NCI-H2227 (cell line): ENCODE measurements at regions not wholly inside any gene's neighbourhood (a gene's known extent, or its start where the extent isn't known, plus 50 kb on each side); places are given as distances from the start of the nearest gene placed in this dataset.

Experiments used
- DNase-seq: peaks from one replicate; lab custom pipeline; 2025; ENCODE audit not compliant: unreplicated experiment; lab: John Stamatoyannopoulos, UW

DNA sequence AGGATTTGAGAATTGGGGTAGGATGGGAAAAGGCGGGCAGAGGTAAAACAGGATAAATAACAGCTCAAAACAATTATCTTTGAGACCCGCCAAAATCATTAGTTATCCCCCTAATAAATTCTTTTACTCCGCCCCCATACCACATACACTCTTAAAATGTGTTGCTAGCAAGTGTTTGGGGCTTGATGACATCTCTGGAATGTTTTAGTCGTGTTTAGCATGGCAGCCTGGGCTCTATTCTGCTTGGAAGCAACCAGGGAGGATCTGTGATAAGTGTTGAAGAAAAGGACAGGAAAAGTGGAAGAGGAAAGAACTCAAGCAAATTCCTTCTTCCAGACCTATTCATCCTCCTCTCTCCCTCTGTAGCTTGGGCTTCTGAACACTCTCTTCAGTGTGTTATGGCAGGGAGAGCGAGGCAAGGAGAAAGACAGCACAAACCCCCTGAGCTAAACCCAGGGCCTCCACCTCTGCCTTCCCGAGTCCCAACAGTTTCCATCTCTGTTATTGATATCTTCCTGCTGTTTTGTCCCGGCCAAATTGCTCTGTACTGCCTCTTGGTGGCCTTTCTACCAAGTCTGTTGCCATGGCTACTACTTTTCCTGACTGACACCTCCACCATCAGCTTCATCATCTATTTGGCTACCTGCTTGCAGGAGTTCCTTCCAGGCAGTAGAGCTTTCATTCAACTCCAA is 135.8 kb downstream of the RPL22L1 start:
- no peak for DNase-seq

DNA sequence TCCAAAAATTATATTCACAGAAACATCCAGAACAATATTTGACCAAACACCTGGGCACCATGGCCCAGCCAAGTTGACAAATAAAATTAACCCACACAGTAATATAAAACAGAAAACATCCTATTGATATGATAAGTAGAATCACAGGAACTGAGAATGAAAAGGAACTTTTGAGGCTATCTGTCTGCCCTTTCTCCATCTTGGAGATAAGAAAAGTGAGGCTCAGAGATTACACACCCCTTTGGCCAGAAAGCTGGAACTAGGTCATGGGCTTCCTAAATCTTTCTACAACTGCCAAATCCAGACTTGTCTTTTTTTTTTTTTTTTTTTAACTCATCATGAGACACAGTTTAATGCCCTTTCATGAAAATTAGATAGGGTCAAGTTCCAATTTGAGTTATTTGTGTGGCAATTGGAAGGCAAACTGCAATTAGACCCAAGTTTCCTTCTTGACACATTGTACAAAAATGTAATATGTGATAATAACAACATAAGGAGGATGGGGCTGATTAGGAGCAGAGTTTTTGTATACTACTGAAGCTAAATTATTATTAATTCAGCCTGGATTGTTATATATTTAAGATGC is 137.2 kb downstream of the RPL22L1 start:
- no peak for DNase-seq

DNA sequence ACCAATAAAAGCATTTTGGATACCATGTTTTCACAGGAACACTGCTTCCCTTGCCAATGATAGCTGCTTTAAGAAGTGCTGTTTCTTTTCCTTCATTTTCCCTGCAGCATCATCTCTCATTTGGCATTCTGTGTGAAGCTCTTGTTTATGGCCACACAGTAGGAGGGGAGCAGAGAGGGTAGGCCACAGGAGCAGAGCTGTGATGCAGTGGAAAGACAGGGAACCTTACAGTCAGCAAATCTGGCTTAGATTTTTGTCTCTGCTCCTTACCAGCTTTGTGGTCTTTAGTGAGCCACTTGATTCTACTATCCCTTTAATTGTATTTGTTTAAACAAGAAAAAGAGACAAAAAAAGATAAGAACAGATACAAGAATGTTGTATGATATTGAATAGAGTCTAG is 138.7 kb downstream of the RPL22L1 start:
- DNase-seq, result no peak

DNA sequence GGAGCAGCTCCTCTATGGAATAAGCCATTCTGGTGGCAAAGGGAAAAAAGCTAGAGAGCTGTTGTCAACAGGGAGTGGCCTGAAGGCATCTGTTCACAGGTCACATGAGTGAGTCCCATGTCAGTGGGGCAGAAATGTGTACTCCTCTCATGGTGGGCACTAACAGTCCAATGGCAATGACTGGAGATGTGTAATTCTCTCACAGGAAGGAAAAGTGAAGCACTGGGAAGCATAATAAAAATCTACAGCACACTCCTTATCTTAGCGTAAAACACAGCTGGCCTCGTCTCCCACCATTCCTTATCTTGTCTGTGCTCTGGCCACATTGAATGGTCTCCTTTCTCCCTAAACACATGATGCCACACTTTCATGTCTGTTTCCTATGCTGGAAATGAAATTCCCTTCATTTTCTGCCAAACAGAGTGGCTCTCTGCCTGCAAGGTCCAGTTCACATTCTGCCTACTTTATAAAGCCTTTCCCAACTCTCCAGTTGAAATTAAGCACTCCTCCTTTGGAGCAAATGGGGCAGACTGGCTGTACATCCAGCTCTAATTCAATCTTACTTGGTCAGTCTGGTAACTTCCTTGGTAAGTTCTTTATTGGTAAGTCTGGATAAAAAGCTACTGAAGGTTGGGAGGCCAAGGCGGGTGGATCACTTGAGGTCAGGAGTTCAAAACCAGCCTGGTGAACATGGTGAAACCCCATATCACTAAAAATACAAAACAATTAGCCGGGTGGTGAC is 139.8 kb downstream of the RPL22L1 start:
- no peak for DNase-seq

DNA sequence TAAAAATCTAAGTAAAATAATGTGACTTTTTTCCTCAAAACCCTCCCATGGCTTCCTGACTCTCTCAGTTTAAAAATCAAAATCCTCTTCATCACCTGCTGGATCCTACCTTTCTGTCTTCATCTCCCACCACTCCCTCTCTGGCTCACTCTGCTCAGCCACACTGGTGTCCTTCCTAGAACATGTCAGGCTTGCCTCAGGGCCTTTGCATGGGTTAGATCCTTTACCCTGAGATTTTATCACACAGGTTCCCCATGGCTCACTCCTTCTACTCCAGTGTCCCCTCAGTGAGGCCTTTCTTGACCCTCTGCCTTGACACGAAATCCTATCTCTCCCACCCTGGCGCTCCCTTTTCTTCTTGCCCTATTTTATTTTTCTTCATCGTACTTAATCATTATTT is 141.8 kb downstream of the RPL22L1 start:
- no peak for DNase-seq

DNA sequence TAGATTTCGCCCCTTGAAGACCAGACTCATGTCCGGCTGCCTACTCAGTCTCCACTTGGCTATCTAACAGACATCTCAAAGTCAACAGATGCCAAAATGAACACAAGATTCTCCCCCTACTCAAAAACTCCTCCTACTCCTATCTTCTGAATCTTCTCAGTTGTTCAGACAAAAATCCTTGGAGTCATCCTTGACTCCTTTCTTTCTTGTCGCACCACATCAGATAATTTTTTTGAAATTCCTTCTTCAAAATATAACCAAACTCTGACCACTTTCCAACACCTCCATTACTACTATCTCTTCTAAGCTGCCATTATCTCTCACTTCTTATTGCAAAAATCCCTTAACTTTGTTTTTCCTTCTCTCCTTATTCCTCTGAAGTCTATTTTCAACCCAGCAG is 141.9 kb upstream of the SLC7A14 start:
- no peak for DNase-seq

DNA sequence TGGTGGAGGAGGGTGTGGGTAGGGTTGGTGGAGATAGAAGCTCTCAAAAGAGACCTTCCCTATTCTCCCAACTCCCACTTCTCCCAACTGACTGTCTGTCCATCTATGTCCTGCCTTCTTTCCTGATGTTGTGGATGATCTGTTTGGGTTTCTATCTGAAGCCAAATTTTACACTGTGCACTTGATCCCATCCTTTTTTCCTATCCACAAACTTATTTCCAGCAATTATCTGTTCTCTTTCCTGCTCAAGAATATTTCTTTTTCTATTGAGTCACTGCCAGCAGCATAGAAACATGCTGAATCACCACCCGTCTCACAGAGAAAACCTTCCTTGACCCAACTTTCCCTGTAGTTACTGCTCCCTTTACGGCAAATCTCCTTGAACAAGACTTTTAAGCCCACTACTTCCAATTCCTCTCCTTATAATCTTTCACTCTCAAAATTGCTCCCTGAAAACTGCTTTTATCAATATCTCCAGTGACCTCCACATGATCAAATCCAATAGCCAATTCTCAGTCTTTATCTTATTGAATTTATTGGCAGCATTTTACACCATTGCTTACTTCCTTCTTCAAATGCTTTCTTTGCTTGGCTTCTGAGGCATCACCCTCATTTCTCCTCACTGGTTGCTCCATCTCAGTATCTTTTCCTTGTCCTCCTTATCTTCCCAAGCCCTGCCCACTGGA is 141.2 kb upstream of the SLC7A14 start:
- DNase-seq, result no peak

DNA sequence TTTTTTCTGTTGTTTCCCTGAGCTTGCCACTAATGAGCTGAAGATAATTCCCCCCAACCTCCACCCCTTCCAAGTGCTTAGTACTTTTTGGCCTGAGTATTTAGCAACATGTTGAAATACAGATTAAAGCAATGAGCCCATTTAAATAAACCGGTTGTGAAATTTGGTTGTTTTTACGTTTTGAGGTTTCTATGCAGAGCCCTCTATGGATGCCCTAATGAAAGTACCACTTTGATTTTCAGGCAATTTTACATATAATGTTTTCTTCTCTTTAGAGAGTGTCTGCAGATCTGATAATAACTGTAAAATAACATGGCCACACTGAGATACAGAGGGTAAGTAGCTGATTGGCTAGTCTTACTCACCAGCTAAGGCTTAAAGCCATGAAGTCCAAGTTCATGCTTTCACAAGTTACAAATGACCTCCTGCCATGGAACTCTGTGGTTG is 139.4 kb upstream of the SLC7A14 start:
- DNase-seq, result no peak

DNA sequence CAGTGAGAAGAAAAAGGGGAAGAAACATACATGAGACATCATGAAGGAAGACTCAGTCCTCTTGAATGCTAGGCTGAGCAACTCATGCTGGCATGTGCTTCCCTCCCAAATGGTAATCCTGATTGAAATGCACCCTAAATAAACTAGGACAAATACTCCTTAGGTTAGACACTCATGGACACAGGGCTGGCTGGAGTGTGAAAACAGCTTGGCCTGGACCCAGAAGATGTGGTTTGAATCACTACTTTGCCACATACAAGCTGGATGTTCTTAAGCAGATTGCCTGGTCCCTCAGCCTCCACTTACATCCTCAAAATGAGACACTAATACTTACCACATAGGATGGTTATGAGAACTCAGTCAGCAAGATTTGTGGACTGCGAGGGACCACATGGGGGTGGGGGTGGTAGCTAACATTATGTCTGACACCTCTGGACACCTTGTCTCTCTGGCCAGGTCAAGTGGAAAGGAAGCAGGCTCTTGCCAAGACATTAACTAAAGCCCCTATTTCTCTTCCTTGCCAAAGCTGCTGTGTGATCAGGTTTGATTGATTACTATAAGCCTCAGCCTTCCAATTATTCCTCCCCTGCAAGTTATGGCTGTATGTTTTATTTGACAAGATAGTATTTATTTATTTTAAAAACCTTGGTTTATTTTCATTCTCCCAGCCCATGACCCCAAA is 138.9 kb upstream of the SLC7A14 start:
- DNase-seq, result no peak

DNA sequence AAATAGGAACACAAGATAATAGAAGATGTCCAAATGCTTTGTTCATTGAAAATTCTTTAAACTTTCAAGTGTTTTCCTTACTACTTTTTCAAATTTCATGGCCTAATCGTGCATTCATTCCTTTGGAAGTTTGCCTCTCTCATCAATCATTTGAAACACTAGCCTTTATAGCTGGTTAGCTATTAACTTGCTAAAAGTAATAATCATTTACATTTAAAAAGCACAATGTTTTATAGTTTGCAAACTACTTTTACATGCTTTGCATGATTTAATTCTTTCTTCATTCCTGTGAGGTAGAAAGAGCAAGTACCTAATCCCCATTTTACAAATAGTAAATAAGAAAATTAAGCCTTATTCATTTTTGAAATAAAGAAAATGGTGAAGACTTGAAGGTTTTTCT is 137.4 kb upstream of the SLC7A14 start:
- no peak for DNase-seq

DNA sequence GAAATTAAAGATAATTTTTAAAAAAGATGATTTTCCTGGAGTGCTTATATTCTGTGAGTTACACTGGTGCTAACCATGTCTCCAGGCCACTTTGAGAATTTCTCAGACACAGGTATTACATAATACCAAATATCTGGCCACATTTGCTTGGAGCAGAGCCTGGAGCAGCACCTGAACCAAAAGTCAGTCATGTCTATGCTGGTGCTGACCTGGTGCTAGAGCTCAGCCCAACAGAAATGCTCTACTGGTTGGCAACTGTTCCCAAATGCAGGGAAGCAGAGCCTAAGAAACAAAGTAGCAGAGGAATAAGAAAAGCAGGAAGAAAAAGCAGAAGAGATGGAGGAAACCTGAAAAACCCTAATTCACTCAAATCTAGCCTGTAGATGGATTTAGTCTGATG is 135.7 kb upstream of the SLC7A14 start:
- no peak for DNase-seq

DNA sequence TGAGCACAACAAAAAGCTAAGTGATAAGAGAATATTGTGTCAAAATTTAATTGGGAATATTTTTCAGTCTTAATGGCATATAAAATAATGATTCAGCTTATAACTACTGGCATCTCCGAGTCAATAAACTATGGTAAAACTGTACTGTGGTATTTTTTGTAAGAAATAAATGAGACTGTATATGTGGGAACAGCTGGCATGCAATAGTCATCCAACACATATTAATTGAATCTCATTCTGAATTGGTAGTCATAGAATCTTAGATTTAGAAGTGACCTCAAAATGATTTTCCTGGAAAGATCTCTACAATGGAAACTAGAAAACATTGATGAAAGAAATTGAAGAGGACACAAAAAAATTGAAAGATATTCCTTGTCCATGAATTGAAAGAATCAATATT is 133.4 kb upstream of the SLC7A14 start:
- DNase-seq, result no peak

DNA sequence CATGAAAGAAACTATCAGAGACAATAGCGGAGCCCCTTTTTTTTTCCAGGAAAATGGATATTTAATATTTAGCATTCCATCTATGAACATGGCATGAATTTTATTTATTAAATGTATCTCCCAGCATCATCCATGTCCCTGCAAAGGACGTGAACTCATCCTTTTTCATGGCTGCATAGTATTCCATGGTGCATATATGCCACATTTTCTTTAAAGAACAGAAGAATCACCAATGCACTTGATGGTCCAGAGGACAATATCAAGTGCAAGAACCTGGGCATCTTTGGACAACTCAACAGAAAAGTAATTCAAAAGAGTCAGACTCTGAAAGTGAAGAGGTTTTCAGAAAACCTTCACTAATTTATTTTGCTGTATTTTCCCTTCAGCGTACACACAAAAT is 133.0 kb upstream of the SLC7A14 start:
- DNase-seq, result no peak

DNA sequence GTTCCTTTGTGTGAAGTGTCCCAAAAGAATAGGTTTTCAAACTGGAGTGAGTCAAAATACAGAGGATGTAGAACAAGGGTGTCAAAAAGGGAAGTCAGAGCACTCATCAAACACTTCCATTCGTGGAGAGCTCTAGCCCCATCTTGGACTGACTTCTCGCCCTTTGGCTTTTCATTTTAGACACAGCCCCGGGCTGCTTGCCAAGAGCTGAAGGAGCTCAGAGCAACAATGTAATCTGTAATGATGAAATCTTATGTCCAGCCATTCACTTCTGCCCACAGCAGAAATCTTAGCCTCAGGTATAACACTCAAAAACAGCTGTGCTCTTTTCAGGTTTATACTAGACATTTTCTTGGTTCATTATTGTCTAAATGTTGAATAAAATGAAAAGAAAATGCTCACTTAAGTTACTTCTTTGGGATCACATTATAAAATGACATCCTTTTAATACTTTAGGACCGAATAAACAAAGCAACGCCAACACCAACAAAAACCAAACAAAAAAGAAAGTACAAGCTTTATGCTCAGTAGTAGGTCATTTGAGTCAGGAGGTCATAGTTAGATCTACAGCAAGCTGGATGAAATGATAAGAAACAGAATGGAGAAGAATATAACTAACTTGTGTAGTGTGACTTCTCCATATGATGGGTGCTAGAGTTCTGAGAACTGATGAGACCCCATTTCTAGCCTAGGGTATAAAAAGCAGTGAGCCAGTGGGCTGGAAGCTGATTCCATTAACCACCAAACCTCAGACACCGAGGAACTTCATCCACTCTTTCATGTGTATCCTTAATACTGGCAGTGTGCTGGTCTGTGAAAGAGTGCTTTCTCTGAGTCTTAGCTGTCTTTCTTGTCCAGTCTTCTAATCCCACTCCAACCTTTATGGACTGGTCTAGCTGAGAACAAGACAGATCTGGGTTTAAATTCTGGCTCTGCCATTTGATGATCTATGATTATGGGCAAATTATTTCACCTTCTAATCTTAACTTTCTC is 131.8 kb upstream of the SLC7A14 start:
- DNase-seq, result no peak

DNA sequence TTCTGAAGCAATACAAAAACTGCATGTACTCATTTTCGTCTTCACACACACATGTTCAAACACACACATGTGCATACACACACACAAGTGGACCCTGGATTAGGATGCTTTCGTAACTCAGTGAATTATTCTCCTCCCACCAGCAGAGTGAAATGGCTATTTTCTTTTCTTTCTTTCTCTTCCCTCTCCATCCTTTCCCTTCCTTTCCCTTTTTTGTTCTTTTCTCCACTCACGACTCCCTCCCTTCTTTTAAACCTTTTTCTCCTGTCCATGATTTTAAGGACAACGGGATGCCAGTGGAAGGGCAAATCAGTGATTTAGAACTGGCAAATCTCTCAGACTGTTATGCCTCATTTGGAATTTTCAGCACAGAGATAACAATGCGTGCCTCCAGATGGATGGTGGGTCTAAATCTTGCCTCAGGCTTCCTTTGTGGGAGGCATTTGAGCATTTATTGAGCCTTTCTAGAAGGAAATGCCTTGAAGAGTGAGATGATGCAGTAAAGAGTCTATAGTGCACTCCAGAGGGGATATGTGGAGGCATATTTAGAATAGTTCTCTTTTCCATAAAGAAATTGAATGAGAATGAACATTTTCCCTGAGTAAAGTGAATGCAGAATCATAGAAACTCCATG is 130.4 kb upstream of the SLC7A14 start:
- no peak for DNase-seq

DNA sequence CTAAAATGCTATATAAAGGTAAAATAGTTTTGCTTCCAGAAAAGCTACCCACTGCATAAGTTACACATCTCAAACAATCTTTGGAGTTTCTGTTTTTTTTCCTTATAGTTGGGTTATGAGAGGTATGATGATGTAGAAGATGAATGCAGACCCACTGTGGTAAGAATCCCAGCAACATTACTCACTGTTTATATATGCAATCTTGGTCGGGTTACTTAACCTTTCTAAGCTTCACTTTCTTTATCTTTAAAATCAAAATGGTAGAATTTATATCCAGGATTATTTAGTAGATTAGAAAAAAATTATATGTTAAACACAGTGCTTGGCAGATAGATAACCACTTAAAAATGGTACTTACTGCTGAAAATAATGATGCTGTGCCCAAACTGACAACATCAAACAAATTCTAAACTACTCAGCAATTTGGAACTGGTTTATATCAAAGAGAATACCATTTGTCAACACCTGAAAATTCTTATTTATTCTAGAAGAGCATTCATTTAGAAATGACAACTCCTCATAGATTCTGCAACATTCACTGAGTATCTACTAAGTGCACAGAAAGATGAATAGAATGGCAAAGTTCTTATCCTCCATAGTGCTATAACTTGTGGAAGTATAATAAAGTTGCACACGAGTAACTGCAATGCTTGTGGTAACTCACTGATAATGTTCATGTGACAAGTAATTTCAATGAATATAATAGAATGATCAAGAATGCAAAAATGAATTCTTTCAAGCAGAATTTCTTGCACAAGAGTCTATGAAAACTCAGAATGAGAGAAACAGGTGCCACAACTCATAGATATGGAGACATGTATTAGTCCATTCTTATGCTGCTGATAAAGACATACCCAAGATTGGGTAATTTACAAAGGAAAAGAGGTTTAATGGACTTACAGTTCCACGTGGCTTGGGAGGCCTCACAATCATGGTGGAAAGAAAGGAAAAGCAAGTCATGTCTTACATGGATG is 129.0 kb upstream of the SLC7A14 start:
- no peak for DNase-seq

DNA sequence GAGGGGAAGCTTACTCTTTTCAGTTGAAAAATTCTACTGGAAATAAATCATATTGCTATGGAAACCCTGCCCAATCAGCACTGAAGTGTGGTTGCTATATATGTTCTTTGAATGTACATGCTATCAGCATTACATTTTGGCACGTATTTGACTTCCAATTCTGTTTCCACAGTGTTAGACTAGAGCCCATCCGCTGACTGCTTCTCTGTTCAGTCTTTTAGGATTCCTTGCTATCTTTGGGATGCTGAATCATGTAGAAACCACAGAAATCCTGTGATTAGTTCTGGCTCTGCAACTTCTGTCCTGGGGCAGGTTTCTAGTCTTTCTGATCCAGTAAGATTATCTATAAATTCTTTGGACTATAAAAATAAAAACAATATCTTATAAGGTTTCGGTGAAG is 128.2 kb upstream of the SLC7A14 start:
- no peak for DNase-seq

DNA sequence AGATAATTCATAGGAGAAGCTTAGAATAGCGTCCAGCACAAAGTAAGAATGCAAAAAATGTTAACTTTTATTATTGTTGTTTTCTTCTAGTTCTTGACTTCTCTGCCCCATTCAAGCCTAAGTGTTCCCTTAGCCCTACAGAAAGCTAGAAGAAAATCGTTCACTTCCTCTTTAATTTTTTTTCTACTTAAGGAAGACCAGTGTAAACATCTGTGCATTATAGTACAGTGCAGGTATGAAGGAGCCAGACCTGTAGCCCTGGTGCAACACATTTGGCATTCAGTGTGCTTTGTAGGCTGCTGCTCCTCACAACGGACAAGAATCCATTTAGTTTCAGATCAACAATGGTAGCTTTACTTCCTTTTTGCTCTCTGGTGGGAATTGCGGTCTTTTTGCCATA is 127.8 kb upstream of the SLC7A14 start:
- DNase-seq, result no peak
